Effector CD8-positive, alpha-beta T cell (primary cell): ENCODE measurements at regions not wholly inside any gene's neighbourhood (a gene's known extent, or its start where the extent isn't known, plus 50 kb on each side); places are given as distances from the start of the nearest gene placed in this dataset.

Experiments
- DNase-seq: peaks from one replicate; lab custom pipeline; 2025; lab: John Stamatoyannopoulos, UW

GRCh38 chr6:134866563-134866962 lies 83.3 kb downstream of the ALDH8A1 start:
- no peak for DNase-seq

- no peak for DNase-seq
Measured at GRCh38 chr6:134864558-134864957, 85.3 kb downstream of the ALDH8A1 start.

DNA sequence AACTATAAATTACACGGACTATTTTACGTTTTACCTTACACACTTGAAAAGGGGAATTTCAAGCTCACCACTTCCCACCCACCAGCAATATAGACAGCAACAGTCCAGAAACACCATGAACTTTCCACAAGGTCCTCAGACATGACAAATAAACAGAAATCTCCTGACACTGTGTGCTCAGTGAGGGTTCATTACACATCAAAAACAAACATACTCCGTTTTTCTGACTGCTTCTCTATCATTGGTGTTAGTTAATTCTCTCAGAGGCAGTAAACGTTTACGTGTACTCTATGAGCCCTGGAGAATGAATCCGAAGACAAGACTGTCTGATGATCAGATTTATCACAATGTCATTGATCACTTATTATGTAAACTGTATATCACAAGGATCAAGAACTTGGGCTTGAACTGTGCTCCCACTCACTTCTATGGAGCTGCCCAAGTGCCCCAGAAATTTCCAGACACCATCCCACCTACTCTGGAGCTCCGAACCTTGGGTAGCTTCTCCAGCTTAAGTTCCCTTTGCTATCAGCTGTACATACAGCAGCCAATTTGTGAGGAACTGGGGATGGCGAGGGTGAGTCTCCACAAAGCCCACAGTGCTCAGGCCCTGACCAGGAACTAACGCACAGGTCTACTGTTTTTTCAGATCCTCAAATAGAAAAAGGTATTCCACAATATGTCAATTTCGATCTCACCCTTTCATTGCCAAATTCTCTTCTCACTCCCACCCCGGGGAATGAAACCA lies 86.0 kb downstream of the ALDH8A1 start:
- no peak for DNase-seq

- DNase-seq, result no peak
Measured at GRCh38 chr6:134854366-134854765, 95.5 kb downstream of the ALDH8A1 start.

DNA sequence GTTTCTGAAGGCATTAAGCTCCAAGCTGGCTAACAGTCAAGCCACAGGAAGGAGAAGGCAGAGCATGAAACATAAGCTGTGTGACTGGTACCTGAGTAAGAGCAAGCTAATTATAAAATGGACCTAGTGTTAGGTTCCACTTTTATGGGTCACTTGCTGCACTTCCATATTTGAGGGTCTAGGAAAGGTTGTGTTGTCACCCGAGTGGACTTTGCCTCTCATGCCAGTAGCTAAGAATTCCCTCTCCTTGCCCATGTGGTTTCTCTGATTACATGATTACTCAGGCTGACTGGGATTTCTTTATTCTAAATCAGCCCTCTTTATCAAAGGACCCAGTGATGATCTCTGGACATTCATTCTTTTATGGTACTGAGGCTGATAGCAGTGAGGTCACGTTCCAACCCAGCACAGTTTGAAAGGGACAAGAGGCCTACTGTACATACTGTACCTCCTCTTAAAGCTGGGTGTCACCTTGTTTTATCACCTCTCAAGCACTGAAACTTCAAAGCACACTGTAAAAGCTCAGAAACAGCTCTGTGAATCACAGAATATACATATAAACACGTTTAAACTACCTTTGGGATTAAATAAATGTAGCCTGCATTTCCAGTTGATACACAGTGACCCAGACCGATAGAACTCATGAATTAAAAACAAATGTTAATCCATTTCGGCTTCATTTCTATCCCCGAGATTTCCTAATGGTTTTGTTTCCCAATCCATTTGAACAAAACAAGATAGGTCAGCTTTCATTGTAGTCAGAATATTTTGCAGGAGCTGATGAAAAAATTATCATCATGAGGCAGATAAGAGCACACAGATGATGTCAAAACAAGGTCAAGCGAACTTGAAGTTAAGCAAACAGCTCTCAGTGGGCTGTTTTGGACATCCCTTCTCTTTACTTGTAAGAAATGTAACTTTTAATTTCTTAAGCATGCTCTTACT lies 96.5 kb downstream of the ALDH8A1 start:
- no peak for DNase-seq

DNA sequence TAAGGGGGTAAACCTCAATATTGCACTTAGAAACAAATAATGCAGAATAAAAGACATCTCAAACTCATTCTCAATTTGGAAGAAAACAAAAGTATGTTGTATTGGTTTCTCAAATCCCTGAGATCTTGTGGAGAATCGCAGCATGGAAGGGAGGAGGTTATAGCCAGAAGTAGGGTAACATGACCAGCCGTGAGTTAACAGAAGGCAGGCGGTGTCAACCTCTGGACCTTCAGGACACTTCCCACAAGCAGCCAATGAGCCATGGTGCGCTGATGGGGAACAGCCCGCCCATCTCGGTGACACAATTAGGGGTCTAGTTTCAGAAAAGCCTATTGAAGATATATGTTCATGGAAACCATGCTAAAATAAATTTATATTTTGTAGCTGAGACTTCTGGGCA lies 98.4 kb downstream of the ALDH8A1 start:
- DNase-seq, result no peak

GRCh38 chr6:134850721-134851305 lies 99.1 kb downstream of the ALDH8A1 start:
- no peak for DNase-seq

GRCh38 chr6:134849920-134850447 lies 99.9 kb downstream of the ALDH8A1 start:
- no peak for DNase-seq

- no peak for DNase-seq
Measured at GRCh38 chr6:134848076-134848475, 101.8 kb downstream of the ALDH8A1 start.

- DNase-seq, result no peak
Measured at GRCh38 chr6:134846865-134847264, 103.0 kb downstream of the ALDH8A1 start.

DNA sequence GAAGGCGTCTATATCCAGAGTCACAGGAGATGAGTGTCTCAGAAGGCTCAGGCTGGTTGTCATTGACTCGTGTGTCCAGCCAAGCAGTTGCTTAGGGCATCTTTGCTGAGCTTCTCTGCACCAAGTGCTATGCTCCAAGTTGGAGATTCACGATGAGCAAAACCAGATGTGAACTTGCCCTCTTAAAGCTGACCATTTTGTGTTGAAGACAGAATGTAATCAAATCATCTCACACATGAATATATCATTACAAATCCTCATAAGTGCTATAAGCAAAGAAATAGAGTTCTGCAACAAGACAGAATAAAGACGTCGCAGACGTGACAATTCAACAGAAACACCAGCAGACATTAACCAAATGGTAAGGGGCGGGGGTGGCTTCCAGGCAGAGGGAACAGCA lies 103.9 kb downstream of the ALDH8A1 start:
- no peak for DNase-seq

DNA sequence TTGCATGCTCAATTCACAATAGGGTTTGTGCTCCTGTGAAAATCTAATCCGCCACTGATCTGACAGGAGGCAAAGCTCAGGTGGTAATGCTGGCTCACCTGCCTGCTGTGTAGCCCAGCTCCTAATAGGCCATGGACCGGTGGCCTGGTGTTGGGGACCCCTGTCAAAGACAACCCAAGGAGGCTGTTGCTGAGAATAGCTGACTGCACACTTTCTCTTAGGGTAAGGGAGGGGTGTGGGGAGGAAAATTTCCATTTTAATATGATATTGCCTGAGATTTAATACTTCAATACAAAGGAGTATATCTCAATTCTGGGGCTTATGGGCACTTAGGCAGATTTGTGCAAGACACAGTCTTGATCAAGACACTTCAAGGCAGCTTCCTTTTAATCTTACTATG lies 105.8 kb downstream of the ALDH8A1 start:
- DNase-seq, result no peak

- DNase-seq, result no peak
Measured at GRCh38 chr6:134840086-134840867, 109.6 kb downstream of the ALDH8A1 start.

DNA sequence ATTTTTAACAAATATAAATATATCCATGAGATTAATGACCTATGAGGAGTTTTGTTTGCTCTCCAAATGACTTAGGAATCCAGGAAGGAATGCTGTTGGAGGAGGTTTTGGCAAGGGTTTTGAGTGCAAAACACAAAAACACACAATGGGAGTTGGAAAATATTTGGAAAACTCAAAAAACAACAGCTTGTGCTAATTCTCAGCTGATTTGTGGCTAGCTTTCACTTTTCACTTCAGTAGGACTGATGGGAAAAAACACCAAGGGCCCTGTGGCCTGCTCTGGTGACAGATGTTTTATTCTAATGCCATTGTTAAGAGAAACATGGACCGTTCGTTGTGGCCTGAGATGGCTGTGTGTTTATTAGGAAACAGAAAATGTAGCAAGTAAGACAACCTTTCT lies 113.9 kb downstream of the ALDH8A1 start:
- no peak for DNase-seq

DNA sequence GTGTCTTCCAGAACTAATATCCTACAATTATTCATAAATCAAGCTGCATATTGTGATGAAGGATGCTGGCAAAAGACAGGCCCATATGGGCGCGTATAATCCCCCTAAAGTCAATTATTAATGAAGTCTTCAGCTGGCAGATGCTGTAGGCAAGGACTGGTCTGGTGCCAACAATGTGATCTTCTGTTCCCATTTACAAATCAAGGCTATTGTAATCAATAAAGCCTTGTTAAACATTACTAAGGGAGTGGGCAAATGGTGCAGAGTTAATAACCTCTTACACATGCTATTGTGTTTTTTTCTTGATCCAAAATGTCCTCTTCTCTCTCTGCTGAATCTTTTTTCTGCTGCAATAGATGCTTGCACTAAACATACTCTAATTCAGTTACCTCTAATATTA lies 119.0 kb downstream of the ALDH8A1 start:
- DNase-seq, result no peak

DNA sequence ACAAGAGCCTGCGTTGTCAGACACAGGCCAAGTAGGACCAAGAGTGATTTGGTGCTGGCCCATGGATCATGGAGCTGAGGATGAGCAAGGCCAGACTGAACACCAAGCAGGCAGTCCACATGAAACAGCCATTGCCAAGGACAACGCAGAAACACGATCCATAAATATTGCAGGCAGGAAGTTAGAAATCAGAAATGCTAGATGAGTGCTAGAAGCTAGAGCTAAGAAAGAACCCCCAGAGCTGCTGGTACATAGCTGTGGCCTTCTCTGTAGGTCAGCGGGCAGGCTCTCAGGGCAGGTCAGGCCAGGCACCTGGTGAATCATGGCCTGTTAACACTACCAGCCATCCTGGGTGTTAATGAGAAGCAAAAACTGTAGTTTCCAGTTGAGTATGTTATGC lies 119.7 kb downstream of the ALDH8A1 start:
- DNase-seq, result no peak

DNA sequence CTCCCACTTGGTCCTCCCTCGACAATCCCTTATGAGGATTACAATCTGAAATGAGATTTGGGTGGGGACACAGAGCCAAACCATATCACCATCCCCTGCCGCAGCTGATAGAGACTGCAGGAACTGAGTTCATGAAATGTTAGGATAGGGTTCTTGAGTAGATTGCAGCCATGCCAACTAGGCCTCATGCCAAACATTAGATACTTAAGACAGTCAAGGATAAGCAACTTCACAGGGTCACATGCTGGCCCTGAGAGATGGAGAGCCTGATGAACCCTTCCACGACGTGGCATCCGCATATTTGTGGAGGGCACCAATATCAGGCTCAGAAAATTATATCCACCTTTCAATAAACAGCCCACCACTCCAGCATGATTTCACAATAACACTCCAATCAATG lies 121.3 kb downstream of the ALDH8A1 start:
- no peak for DNase-seq

DNA sequence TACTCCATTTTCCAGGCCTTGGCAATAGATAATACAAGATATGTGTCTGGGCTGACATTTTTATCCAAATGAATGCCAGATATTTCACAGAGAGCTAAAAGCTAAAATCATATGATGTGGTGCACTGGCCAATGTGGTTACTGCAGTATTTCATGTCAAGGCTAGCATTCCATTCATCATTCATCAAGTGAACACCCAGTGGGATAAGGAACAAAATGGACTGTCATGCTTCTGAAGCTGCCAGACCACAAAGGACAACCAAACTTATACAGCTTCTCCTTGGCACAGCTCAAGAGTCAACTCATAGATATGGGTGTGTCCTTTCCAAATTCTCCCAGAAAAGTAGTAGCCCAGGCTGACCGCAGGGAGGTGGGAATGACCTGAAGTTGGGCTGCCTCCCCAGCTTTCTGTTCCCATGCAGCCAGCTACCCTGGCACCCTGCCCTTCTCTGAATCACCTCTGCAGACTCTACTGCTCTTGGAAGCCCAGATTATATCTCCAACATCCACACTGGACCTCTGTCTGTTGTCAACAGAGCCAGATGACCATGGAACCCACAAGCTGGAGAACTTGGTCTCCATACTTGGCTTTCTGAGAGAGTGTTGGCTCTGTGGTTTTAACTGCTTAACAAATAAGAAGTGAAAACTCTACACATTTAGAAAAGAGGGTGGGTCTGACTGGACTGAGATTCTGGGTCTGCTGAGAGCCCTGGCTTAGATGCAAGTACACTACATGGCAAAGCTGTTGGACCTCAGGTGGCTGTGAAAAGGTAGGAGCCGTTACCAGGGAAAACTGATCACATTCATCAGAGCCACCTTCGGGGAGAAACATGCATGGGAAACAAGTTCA lies 122.8 kb downstream of the ALDH8A1 start:
- DNase-seq, result no peak

- DNase-seq, result no peak
Measured at GRCh38 chr6:134823710-134824034, 126.2 kb downstream of the ALDH8A1 start.

- no peak for DNase-seq
Measured at GRCh38 chr6:134822920-134823709, 126.8 kb downstream of the ALDH8A1 start.
